ENCODE measurements at regions not wholly inside any gene's neighbourhood (a gene's known extent, or its start where the extent isn't known, plus 50 kb on each side); places are given as distances from the start of the nearest gene placed in this dataset.

- TF ChIP-seq TAF1 (IDR thresholded peaks at IDR 0.05; ENCODE audit: borderline replicate concordance, insufficient read depth, low read length) (no peak), POLR2AphosphoS5 (IDR thresholded peaks at IDR 0.05; ENCODE audit: low read depth, low read length) (no peak), SIN3A (IDR thresholded peaks at IDR 0.05; ENCODE audit: borderline replicate concordance, insufficient read depth, low read length) (no peak), REST (IDR thresholded peaks at IDR 0.05; ENCODE audit: insufficient read depth in 1 of 2, low read depth in 2 of 2, low read length in 2 of 2) (no peak), FOXP2 (optimal IDR thresholded peaks at IDR 0.05; ENCODE audit: borderline replicate concordance, extremely low read depth, extremely low read length, insufficient read depth) (no peak)
These were observed 392.3 kb upstream of the RIOK2 start for GRCh38 chr5:97575322-97575721.

- TF ChIP-seq FOXP2 (optimal IDR thresholded peaks at IDR 0.05; ENCODE audit: borderline replicate concordance, extremely low read depth, extremely low read length, insufficient read depth) = no peak
- no peak for TF ChIP-seq TAF1 (IDR thresholded peaks at IDR 0.05; ENCODE audit: borderline replicate concordance, insufficient read depth, low read length)
- TF ChIP-seq SIN3A (IDR thresholded peaks at IDR 0.05; ENCODE audit: borderline replicate concordance, insufficient read depth, low read length) = no peak
- TF ChIP-seq REST (IDR thresholded peaks at IDR 0.05; ENCODE audit: insufficient read depth in 1 of 2, low read depth in 2 of 2, low read length in 2 of 2) = no peak
- TF ChIP-seq POLR2AphosphoS5 (IDR thresholded peaks at IDR 0.05; ENCODE audit: low read depth, low read length) = no peak
These were observed 393.9 kb upstream of the RIOK2 start for GRCh38 chr5:97576956-97577355.

- TF ChIP-seq FOXP2 (optimal IDR thresholded peaks at IDR 0.05; ENCODE audit: borderline replicate concordance, extremely low read depth, extremely low read length, insufficient read depth) = no peak
- no peak for TF ChIP-seq POLR2AphosphoS5 (IDR thresholded peaks at IDR 0.05; ENCODE audit: low read depth, low read length)
- no peak for TF ChIP-seq REST (IDR thresholded peaks at IDR 0.05; ENCODE audit: insufficient read depth in 1 of 2, low read depth in 2 of 2, low read length in 2 of 2)
- no peak for TF ChIP-seq TAF1 (IDR thresholded peaks at IDR 0.05; ENCODE audit: borderline replicate concordance, insufficient read depth, low read length)
- TF ChIP-seq SIN3A (IDR thresholded peaks at IDR 0.05; ENCODE audit: borderline replicate concordance, insufficient read depth, low read length) = no peak
These were observed 397.7 kb upstream of the RIOK2 start for GRCh38 chr5:97580746-97581145.

- no peak for TF ChIP-seq REST (IDR thresholded peaks at IDR 0.05; ENCODE audit: insufficient read depth in 1 of 2, low read depth in 2 of 2, low read length in 2 of 2)
- no peak for TF ChIP-seq FOXP2 (optimal IDR thresholded peaks at IDR 0.05; ENCODE audit: borderline replicate concordance, extremely low read depth, extremely low read length, insufficient read depth)
- no peak for TF ChIP-seq SIN3A (IDR thresholded peaks at IDR 0.05; ENCODE audit: borderline replicate concordance, insufficient read depth, low read length)
- TF ChIP-seq POLR2AphosphoS5 (IDR thresholded peaks at IDR 0.05; ENCODE audit: low read depth, low read length) = no peak
- no peak for TF ChIP-seq TAF1 (IDR thresholded peaks at IDR 0.05; ENCODE audit: borderline replicate concordance, insufficient read depth, low read length)
These were observed 408.7 kb upstream of the RIOK2 start for GRCh38 chr5:97591781-97592180.

- TF ChIP-seq SIN3A (IDR thresholded peaks at IDR 0.05; ENCODE audit: borderline replicate concordance, insufficient read depth, low read length) (no peak), FOXP2 (optimal IDR thresholded peaks at IDR 0.05; ENCODE audit: borderline replicate concordance, extremely low read depth, extremely low read length, insufficient read depth) (no peak), POLR2AphosphoS5 (IDR thresholded peaks at IDR 0.05; ENCODE audit: low read depth, low read length) (no peak), REST (IDR thresholded peaks at IDR 0.05; ENCODE audit: insufficient read depth in 1 of 2, low read depth in 2 of 2, low read length in 2 of 2) (no peak), TAF1 (IDR thresholded peaks at IDR 0.05; ENCODE audit: borderline replicate concordance, insufficient read depth, low read length) (no peak)
These were observed 417.4 kb upstream of the RIOK2 start for GRCh38 chr5:97600486-97600885.
